ENCODE measurements at regions not wholly inside any gene's neighbourhood (a gene's known extent, or its start where the extent isn't known, plus 50 kb on each side); places are given as distances from the start of the nearest gene placed in this dataset.

DNA sequence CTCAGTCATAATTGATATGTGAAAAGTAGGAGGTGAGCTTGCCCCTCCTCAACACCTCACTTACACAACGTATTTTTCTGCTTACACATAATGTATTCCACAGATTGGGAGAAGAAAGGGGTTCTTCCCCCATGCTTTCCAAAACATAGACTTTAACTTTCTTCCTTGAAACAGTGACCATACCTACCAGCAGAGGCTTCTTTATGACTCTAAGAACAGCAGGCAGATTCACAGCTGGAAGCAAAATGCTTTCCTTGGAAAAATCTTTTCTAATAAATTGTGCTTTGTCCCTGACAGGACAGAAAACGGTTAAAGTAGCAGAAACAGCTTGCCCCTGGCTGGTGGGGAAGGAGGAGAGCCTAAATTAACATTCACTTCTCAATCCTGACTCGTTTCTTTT, 629.1 kb upstream of the IMPG1 start:
- Histone ChIP-seq H3K36me3 (no peaks in the 10 kb centered on the region), H3K27ac (no peak overlapping the region), H3K4me3 (no peak overlapping the region), H3K27me3 (no peaks in the 10 kb centered on the region), H3K9me3 (no peaks in the 10 kb centered on the region), H3K4me1 (no peaks in the 10 kb centered on the region)
- no peak for DNase-seq
- no peak for TF ChIP-seq POLR2A (IDR thresholded peaks at IDR 0.05)
- TF ChIP-seq, protein P1, sequence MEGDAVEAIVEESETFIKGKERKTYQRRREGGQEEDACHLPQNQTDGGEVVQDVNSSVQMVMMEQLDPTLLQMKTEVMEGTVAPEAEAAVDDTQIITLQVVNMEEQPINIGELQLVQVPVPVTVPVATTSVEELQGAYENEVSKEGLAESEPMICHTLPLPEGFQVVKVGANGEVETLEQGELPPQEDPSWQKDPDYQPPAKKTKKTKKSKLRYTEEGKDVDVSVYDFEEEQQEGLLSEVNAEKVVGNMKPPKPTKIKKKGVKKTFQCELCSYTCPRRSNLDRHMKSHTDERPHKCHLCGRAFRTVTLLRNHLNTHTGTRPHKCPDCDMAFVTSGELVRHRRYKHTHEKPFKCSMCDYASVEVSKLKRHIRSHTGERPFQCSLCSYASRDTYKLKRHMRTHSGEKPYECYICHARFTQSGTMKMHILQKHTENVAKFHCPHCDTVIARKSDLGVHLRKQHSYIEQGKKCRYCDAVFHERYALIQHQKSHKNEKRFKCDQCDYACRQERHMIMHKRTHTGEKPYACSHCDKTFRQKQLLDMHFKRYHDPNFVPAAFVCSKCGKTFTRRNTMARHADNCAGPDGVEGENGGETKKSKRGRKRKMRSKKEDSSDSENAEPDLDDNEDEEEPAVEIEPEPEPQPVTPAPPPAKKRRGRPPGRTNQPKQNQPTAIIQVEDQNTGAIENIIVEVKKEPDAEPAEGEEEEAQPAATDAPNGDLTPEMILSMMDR (IDR thresholded peaks at IDR 0.05), result peak in 1 of 6 experiments; percentile 33

DNA sequence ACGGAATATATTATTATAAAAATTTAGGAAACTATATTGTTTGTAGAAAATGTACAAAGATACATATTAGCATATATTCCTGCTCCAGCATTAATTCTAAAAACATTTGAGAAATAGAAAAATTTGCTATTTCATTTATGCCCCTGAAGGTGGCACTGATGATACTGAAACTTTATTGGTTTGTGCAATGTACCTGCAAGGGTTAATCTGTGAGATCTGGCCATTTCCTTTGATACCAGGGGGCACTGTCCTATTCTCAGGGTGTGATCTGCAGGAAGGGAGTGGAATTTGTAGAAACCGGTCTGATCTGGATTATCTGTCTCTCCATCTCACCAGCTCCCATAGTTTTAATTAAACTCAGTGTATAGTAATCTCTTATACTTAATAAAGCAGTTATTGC, 625.1 kb upstream of the IMPG1 start:
- H3K27ac ChIP-seq, result no peak overlapping the region
- no peaks in the 10 kb centered on the region for H3K27me3 ChIP-seq
- H3K4me1 ChIP-seq, result no peaks in the 10 kb centered on the region
- TF ChIP-seq, protein P1 (IDR thresholded peaks at IDR 0.05), result peak in 3 of 6 experiments; percentile 30 to 38 (median 34)
- no peak for TF ChIP-seq POLR2A (IDR thresholded peaks at IDR 0.05)
- no peaks in the 10 kb centered on the region for H3K36me3 ChIP-seq
- no peak for DNase-seq
- H3K9me3 ChIP-seq, result no peaks in the 10 kb centered on the region
- no peak overlapping the region for H3K4me3 ChIP-seq

DNA sequence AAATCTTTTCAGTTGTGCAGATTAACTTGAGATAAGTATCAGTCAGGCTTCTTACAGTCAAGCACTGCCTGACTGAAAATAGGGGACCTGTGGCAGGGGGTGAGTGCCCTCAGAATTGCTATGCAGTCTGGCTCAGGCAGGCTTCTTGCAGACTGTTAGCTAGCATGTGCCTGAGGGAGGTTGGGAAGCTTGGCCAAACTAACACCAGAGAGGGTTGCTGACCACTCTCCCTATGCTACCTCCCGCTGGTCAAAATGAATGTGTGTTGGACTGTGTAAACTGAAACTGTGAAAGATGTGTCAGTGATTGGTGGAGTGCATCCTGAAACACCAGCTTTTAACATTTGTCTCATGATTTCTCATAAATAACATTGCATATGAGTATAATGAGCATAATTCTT, 622.3 kb upstream of the IMPG1 start:
- no peak overlapping the region for H3K27ac ChIP-seq
- DNase-seq, result no peak
- no peaks in the 10 kb centered on the region for H3K9me3 ChIP-seq
- no peaks in the 10 kb centered on the region for H3K4me1 ChIP-seq
- H3K4me3 ChIP-seq, result no peak overlapping the region
- no peaks in the 10 kb centered on the region for H3K27me3 ChIP-seq
- no peaks in the 10 kb centered on the region for H3K36me3 ChIP-seq
- TF ChIP-seq POLR2A (IDR thresholded peaks at IDR 0.05), result no peak
- TF ChIP-seq, protein P1 (IDR thresholded peaks at IDR 0.05), result no peak

DNA sequence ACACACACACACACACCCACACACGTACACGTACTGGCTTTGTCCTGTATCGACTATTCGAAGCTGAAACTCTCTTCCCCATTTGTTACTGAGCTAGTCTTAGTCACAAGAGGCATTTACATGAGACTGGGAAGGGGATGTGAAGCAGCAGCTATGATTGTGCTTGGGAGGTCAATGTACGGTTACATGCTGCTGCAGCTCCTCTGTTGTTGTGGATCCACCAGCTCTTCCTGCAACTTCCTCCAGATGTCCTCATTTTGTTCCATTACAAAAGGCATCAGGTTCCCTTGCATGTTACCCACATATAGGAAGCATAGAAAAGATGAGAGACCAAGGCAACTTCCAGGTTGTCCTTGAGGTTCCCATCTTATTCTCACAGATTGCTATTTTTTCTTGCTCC, 612.4 kb upstream of the IMPG1 start:
- Histone ChIP-seq H3K9me3 (no peaks in the 10 kb centered on the region), H3K27me3 (no peaks in the 10 kb centered on the region), H3K36me3 (no peaks in the 10 kb centered on the region), H3K4me3 (no peak overlapping the region), H3K4me1 (no peaks in the 10 kb centered on the region), H3K27ac (no peak overlapping the region)
- no peak for DNase-seq
- TF ChIP-seq, protein P1 (IDR thresholded peaks at IDR 0.05), result peak in 3 of 6 experiments; percentile 21 to 27 (median 27)
- no peak for TF ChIP-seq POLR2A (IDR thresholded peaks at IDR 0.05)

DNA sequence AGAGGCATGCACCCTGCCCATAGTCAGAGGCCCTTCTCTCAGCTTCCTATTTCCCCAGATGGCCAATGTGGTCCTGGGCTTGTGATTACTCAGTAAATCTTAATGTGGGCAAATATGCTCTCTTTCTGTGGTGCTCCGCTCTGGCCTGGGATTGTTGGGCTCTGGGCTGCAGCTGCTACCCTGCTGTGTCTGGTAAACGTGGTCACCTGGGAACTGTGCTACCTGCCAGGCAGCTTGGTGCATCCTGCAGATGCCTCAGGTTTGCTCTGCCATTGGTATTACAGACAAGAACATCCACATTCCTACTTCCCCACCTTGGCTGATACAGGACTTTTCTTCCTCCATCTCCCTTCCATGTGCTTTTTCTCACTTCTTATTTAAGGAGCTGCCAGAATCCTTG, 611.5 kb upstream of the IMPG1 start:
- TF ChIP-seq, protein P1 (IDR thresholded peaks at IDR 0.05), result no peak
- TF ChIP-seq POLR2A (IDR thresholded peaks at IDR 0.05), result no peak
- no peak overlapping the region for H3K27ac ChIP-seq
- H3K4me1 ChIP-seq, result no peaks in the 10 kb centered on the region
- no peaks in the 10 kb centered on the region for H3K36me3 ChIP-seq
- no peaks in the 10 kb centered on the region for H3K9me3 ChIP-seq
- no peaks in the 10 kb centered on the region for H3K27me3 ChIP-seq
- DNase-seq, result no peak
- no peak overlapping the region for H3K4me3 ChIP-seq

DNA sequence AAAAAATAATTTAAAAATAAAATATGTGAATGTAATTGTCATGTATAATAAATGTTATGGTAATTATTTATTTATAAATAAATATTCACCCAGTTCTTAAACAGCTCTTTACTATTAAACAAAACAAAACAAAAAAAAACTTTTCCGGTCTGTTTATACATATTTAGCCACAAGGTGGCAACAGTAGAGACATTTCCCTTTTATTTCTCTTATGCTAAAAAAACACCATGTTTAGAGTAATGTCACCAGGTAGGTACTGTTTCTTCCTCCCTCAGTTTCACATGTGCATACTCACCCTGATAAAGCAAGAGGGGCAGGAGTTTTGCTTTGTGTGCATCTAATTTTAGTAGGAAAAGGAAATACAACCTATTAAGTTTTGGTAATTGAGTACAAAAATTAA, 610.4 kb upstream of the IMPG1 start:
- no peak overlapping the region for H3K4me3 ChIP-seq
- H3K9me3 ChIP-seq, result no peaks in the 10 kb centered on the region
- no peak for TF ChIP-seq POLR2A (IDR thresholded peaks at IDR 0.05)
- TF ChIP-seq, protein P1 (IDR thresholded peaks at IDR 0.05), result peak in 4 of 6 experiments; percentile 27 to 60 (median 54)
- no peaks in the 10 kb centered on the region for H3K27me3 ChIP-seq
- DNase-seq, result no peak
- H3K27ac ChIP-seq, result no peak overlapping the region
- no peaks in the 10 kb centered on the region for H3K4me1 ChIP-seq
- H3K36me3 ChIP-seq, result no peaks in the 10 kb centered on the region

Data from Peyer's patch (tissue), 4 donors.